LNCaP clone FGC (cell line): ENCODE measurements at regions not wholly inside any gene's neighbourhood (a gene's known extent, or its start where the extent isn't known, plus 50 kb on each side); places are given as distances from the start of the nearest gene placed in this dataset.

Experiments
- DNase-seq: peaks from one replicate; pipeline ENCODE4 v3.0.0-alpha.2; 2011; ENCODE audit warnings: low read depth
- H3K4me3 ChIP-seq: 2 replicates; pipeline ENCODE4 v1.5.1; 2011; ENCODE audit warnings: mild to moderate bottlenecking, low read depth, low read length, control low read depth
- CTCF ChIP-seq: IDR thresholded peaks from 2 replicates; pipeline ENCODE4 v1.5.1; 2012; ENCODE audit warnings: mild to moderate bottlenecking; ENCODE audit not compliant: control insufficient read depth, insufficient read depth; ENCODE audit errors: extremely low read depth

GRCh38 chr6:144749263-144749662 is 464.1 kb downstream of the UTRN start:
- DNase-seq, result no peak
- no peak overlapping the region for H3K4me3 ChIP-seq
- TF ChIP-seq CTCF, result no peak

GRCh38 chr6:144753023-144753705 is 468.0 kb downstream of the UTRN start:
- TF ChIP-seq CTCF, result no peak
- no peak overlapping the region for H3K4me3 ChIP-seq
- no peak for DNase-seq

- H3K4me3 ChIP-seq, result no peak overlapping the region
- no peak for DNase-seq
- TF ChIP-seq CTCF, result no peak
These were observed 471.3 kb downstream of the UTRN start for GRCh38 chr6:144756469-144756868.

GRCh38 chr6:144757299-144757698 is 472.2 kb downstream of the UTRN start:
- H3K4me3 ChIP-seq, result no peak overlapping the region
- no peak for TF ChIP-seq CTCF
- DNase-seq, result no peak

GRCh38 chr6:144757730-144758129 is 472.6 kb downstream of the UTRN start:
- no peak for TF ChIP-seq CTCF
- DNase-seq, result no peak
- H3K4me3 ChIP-seq, result no peak overlapping the region

- DNase-seq, result no peak
- no peak for TF ChIP-seq CTCF
- no peak overlapping the region for H3K4me3 ChIP-seq
These were observed 473.5 kb downstream of the UTRN start for GRCh38 chr6:144758602-144759001.

GRCh38 chr6:144762469-144762868 is 477.3 kb downstream of the UTRN start:
- TF ChIP-seq CTCF, result no peak
- DNase-seq, result no peak
- H3K4me3 ChIP-seq, result no peak overlapping the region
